GM12891 (cell line): ENCODE measurements at regions not wholly inside any gene's neighbourhood (a gene's known extent, or its start where the extent isn't known, plus 50 kb on each side); places are given as distances from the start of the nearest gene placed in this dataset.

Experiments used
- PAX5 ChIP-seq: IDR thresholded peaks from 2 replicates; pipeline ENCODE4 v1.6.1; 2011; ENCODE audit warnings: low read length, moderate library complexity, mild to moderate bottlenecking; ENCODE audit not compliant: insufficient read depth, severe bottlenecking
- POLR2A ChIP-seq: IDR thresholded peaks from 2 replicates; pipeline ENCODE4 v1.6.1; 2011; ENCODE audit warnings: low read depth, low read length, control low read depth
- POLR2AphosphoS5 ChIP-seq: IDR thresholded peaks from 2 replicates; pipeline ENCODE4 v1.6.1; 2011; ENCODE audit warnings: low read depth, low read length, control low read depth
- POU2F2 ChIP-seq: IDR thresholded peaks from 2 replicates; pipeline ENCODE4 v1.6.1; 2011; ENCODE audit warnings: low read depth, mild to moderate bottlenecking, control low read depth, low read length, moderate library complexity
- SPI1 ChIP-seq: IDR thresholded peaks from 2 replicates; pipeline ENCODE4 v1.6.1; 2011; ENCODE audit warnings: low read depth, low read length, control low read depth
- TAF1 ChIP-seq: IDR thresholded peaks from 2 replicates; pipeline ENCODE4 v1.6.1; 2011; ENCODE audit warnings: low read depth, low read length, control low read depth

- TF ChIP-seq POLR2A (no peak), POLR2AphosphoS5 (no peak), TAF1 (no peak), POU2F2 (no peak), SPI1 (no peak), PAX5 (no peak)
Observed at GRCh38 chr2:16212321-16212720, 272.0 kb downstream of the MYCN start.
